SK-N-SH (cell line): ENCODE measurements at regions not wholly inside any gene's neighbourhood (a gene's known extent, or its start where the extent isn't known, plus 50 kb on each side); places are given as distances from the start of the nearest gene placed in this dataset.

ENCODE experiments used
- CTCF ChIA-PET: fragments of 300-600, 350-600 bp; formaldehyde crosslinking; extraction: SDS; loops from one replicate; lab custom pipeline; 2021; lab: Yijun Ruan, JAX
- POLR2A ChIA-PET: fragments of 350-600 bp; sonication (Branson Sonifier 250); formaldehyde crosslinking; extraction: SDS; loops from one replicate; lab custom pipeline; 2020; ENCODE audit warnings: antibody characterized with exemption, inconsistent platforms; lab: Yijun Ruan, JAX
- DNase-seq: peaks from one replicate; pipeline ENCODE4 v3.0.0; 2012
- H2AFZ ChIP-seq: fragments of 200-600 bp; sonication (generic); 2 replicates; pipeline ENCODE4 v1.8.1; 2016; ENCODE audit warnings: antibody characterized with exemption, mild to moderate bottlenecking, low read depth
- H3F3A ChIP-seq: fragments of 200-600 bp; sonication (generic); replicated peaks from 2 replicates; pipeline ENCODE3; 2016; ENCODE audit warnings: antibody characterized with exemption, mild to moderate bottlenecking; ENCODE audit not compliant: insufficient read depth
- H3K27ac ChIP-seq, 2 experiments: fragments of 200-500 bp in 1 of 2; fragments of 200-600 bp in 1 of 2; sonication (Bioruptor generic) in 1 of 2; sonication (generic), shearing (Covaris generic) in 1 of 2; 2 replicates each; pipeline versions ENCODE4 v1.5.1 to v1.6.1; 2014 to 2016; ENCODE audit warnings: low read depth in 2 of 2, inconsistent platforms in 1 of 2, low read length in 1 of 2, mild to moderate bottlenecking in 1 of 2, mixed read lengths in 1 of 2
- H3K27me3 ChIP-seq: fragments of 200-600 bp; sonication (generic), shearing (Covaris generic); 2 replicates; pipeline ENCODE4 v1.6.1; 2016; ENCODE audit warnings: mixed run types; ENCODE audit not compliant: insufficient read depth
- H3K36me3 ChIP-seq, 2 experiments: fragments of 200-500 bp in 1 of 2; fragments of 200-600 bp in 1 of 2; sonication (Bioruptor generic) in 1 of 2; sonication (generic) in 1 of 2; replicated peaks in 1 of 2; 2 replicates each; pipeline versions ENCODE3 to v1.5.1; 2014 to 2016; ENCODE audit warnings: low read length in 1 of 2, mild to moderate bottlenecking in 1 of 2; ENCODE audit not compliant: insufficient read depth in 2 of 2, control insufficient read depth in 1 of 2
- H3K4me1 ChIP-seq, 2 experiments: fragments of 200-500 bp in 1 of 2; fragments of 200-600 bp in 1 of 2; sonication (Bioruptor generic) in 1 of 2; sonication (generic), shearing (Covaris generic) in 1 of 2; 2 replicates each; pipeline versions ENCODE4 v1.5.1 to v1.6.1; 2014 to 2016; ENCODE audit warnings: low read depth in 1 of 2, low read length in 1 of 2, mixed run types in 1 of 2; ENCODE audit not compliant: insufficient read depth in 2 of 2, control insufficient read depth in 1 of 2
- H3K4me2 ChIP-seq: fragments of 200-600 bp; sonication (generic), shearing (Covaris generic); 2 replicates; pipeline ENCODE4 v1.6.1; 2017; ENCODE audit warnings: mixed run types
- H3K4me3 ChIP-seq, 2 experiments: fragments of 200-500 bp in 1 of 2; fragments of 200-600 bp in 1 of 2; sonication (Bioruptor generic) in 1 of 2; sonication (generic), shearing (Covaris generic) in 1 of 2; 2 replicates each; pipeline versions ENCODE4 v1.5.1 to v1.8.1; 2014 to 2016; ENCODE audit warnings: low read depth in 2 of 2, inconsistent platforms in 1 of 2, low read length in 1 of 2, mild to moderate bottlenecking in 1 of 2, mixed read lengths in 1 of 2, moderate library complexity in 1 of 2
- H3K79me2 ChIP-seq: fragments of 200-600 bp; sonication (generic); 2 replicates; pipeline ENCODE4 v1.8.1; 2017; ENCODE audit warnings: mild to moderate bottlenecking; ENCODE audit not compliant: insufficient read depth
- H3K9ac ChIP-seq: fragments of 200-600 bp; sonication (generic); 2 replicates; pipeline ENCODE4 v1.6.1; 2017; ENCODE audit warnings: mixed run types
- H3K9me2 ChIP-seq: fragments of 200-600 bp; sonication (generic); 2 replicates; pipeline ENCODE4 v1.6.1; 2017; ENCODE audit warnings: mixed run types
- H3K9me3 ChIP-seq: fragments of 200-600 bp; sonication (generic); 2 replicates; pipeline ENCODE4 v1.6.1; 2017; ENCODE audit warnings: mixed run types, mild to moderate bottlenecking, moderate library complexity
- H4K20me1 ChIP-seq: fragments of 200-600 bp; sonication (generic); 2 replicates; pipeline ENCODE4 v1.6.1; 2017; ENCODE audit warnings: mild to moderate bottlenecking, mixed run types; ENCODE audit not compliant: insufficient read depth
- EZH2phosphoT487 ChIP-seq: fragments of 200-600 bp; sonication (generic); IDR thresholded peaks from 2 replicates; pipeline ENCODE4 v1.6.1; 2017; ENCODE audit warnings: low read depth, mixed run types, mild to moderate bottlenecking, antibody characterized with exemption, moderate library complexity, borderline replicate concordance
- FOSL2 ChIP-seq: IDR thresholded peaks from 2 replicates; pipeline ENCODE4 v1.4.0; 2012; ENCODE audit warnings: low read depth, mild to moderate bottlenecking, moderate library complexity, borderline replicate concordance
- FOXM1 ChIP-seq: IDR thresholded peaks from 2 replicates; pipeline ENCODE4 v1.4.0; 2012; ENCODE audit warnings: low read depth, mild to moderate bottlenecking
- GABPA ChIP-seq: IDR thresholded peaks from 2 replicates; pipeline ENCODE4 v1.4.0; 2012; ENCODE audit warnings: low read depth, mild to moderate bottlenecking
- GATA2 ChIP-seq: sonication (generic); formaldehyde crosslinking; IDR thresholded peaks from 2 replicates; pipeline ENCODE4 v1.5.0; 2020; ENCODE audit warnings: mild to moderate bottlenecking, missing genetic modification reagents
- MEF2A ChIP-seq: IDR thresholded peaks from 2 replicates; pipeline ENCODE4 v1.4.0; 2012; ENCODE audit warnings: low read depth, borderline replicate concordance
- MXI1 ChIP-seq: IDR thresholded peaks from 2 replicates; pipeline ENCODE4 v1.6.1; 2012; ENCODE audit warnings: mild to moderate bottlenecking, low read depth, low read length, improper control_type of control experiment
- RAD21 ChIP-seq: IDR thresholded peaks from 2 replicates; pipeline ENCODE4 v1.6.1; 2012; ENCODE audit warnings: mild to moderate bottlenecking, low read length
- RCOR1 ChIP-seq: fragments of 150-350 bp; IDR thresholded peaks from 2 replicates; pipeline ENCODE4 v1.6.1; 2017; ENCODE audit warnings: antibody characterized with exemption, low read length
- RFX5 ChIP-seq: IDR thresholded peaks from 2 replicates; pipeline ENCODE4 v1.6.1; 2012; ENCODE audit warnings: mild to moderate bottlenecking, improper control_type of control experiment, low read length
- RXRA ChIP-seq: IDR thresholded peaks from 2 replicates; pipeline ENCODE4 v1.4.0; 2012; ENCODE audit warnings: low read depth, mild to moderate bottlenecking, borderline replicate concordance
- SMC3 ChIP-seq: IDR thresholded peaks from 2 replicates; pipeline ENCODE4 v1.6.1; 2012; ENCODE audit warnings: low read depth, low read length, improper control_type of control experiment
- TAF1 ChIP-seq: IDR thresholded peaks from 2 replicates; pipeline ENCODE4 v1.6.1; 2012; ENCODE audit warnings: low read depth, mild to moderate bottlenecking, low read length, moderate library complexity, borderline replicate concordance
- TCF12 ChIP-seq: IDR thresholded peaks from 2 replicates; pipeline ENCODE4 v1.4.0; 2012
- TEAD4 ChIP-seq: IDR thresholded peaks from 2 replicates; pipeline ENCODE4 v1.4.0; 2012; ENCODE audit warnings: mild to moderate bottlenecking, borderline replicate concordance; ENCODE audit not compliant: insufficient read depth
- WGBS: methylation state at CpG from one replicate; pipeline ENCODE4 v1.1.6; 2017; ENCODE audit warnings: low lambda C conversion rate; 5-methylcytosine and 5-hydroxymethylcytosine counted together
- TF ChIP-seq, protein P1 (sequence below): IDR thresholded peaks from 2 replicates; pipeline ENCODE4 v1.4.0; 2012; ENCODE audit warnings: low read depth, borderline replicate concordance
- TF ChIP-seq, protein P2 (sequence below): fragments of 200-600 bp; sonication (generic); IDR thresholded peaks from 2 replicates; pipeline ENCODE4 v1.6.1; 2017; ENCODE audit warnings: antibody characterized with exemption, mild to moderate bottlenecking, moderate library complexity
- TF ChIP-seq, protein P3 (sequence below): IDR thresholded peaks from 2 replicates; pipeline ENCODE4; 2012

DNA sequence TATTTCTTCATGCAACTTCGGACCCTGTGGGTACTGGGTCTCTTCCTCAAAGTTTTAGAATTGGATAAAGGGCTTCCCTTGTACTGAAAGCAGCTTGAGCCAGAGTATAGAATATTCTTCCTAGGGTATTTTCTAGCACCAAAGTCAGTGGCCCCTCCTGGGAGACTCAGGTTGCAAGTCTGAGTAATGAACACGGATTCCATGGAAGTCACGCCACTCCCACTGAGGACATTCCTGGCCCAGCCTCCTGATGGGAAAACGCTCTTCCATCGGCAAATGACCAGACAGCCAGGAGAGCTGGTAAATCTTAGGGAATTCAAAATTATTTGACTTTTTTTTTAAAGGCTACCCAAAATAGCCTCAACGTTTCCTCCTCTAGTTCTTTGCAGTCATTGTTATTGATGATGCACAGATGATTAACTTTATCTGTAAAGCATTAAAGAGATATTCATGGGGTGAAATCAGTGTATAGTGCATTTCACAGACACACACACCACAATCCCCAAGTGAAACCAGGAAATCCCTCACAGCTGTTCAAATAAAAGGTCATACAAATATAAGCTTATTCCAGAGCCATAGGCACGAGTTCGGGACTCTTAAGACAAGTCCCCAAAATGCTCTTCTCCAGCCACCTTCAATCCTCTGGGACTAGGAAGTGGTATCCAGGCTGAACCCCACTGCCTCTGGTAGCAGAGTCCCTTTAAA, 248.8 kb downstream of the SOD2 start (continued):
- TF ChIP-seq GATA2 (CRISPR knock-in tag), result no peak
- TF ChIP-seq RXRA, result no peak
- no peak for TF ChIP-seq SMC3
- TF ChIP-seq, protein P1, sequence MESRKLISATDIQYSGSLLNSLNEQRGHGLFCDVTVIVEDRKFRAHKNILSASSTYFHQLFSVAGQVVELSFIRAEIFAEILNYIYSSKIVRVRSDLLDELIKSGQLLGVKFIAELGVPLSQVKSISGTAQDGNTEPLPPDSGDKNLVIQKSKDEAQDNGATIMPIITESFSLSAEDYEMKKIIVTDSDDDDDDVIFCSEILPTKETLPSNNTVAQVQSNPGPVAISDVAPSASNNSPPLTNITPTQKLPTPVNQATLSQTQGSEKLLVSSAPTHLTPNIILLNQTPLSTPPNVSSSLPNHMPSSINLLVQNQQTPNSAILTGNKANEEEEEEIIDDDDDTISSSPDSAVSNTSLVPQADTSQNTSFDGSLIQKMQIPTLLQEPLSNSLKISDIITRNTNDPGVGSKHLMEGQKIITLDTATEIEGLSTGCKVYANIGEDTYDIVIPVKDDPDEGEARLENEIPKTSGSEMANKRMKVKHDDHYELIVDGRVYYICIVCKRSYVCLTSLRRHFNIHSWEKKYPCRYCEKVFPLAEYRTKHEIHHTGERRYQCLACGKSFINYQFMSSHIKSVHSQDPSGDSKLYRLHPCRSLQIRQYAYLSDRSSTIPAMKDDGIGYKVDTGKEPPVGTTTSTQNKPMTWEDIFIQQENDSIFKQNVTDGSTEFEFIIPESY, result no peak

DNA sequence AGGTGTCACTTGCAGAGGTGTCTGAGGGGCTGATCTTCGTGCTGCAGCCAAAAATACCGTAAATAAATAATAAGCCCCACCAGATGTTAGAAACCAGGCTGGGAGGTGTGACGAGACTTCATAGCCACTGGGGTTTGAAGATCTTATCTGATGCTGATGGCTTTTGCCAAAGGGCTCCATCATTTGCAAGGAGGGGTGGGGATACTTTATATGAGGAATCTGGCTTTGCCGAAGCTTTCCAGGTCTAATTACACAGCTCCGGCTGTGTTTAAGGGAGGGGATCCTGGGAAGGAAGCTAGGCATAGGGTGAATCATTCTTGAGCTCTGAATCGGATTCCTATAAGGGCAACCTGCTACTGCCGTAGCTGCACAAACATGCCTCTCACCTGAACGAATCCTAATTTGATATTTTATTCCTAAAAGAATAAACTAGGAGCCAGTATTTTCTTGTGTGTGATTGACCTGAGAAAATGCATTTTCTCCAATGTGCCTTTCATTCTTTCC, 249.6 kb downstream of the SOD2 start:
- Histone ChIP-seq H3K36me3 (no peaks in the 10 kb centered on the region), H3K79me2 (no peaks in the 10 kb centered on the region), H3K9me3 (no peaks in the 10 kb centered on the region), H3K9me2 (no peaks in the 10 kb centered on the region), H4K20me1 (no peaks in the 10 kb centered on the region), H3K4me1 (no peaks in the 10 kb centered on the region), H3K9ac (no peak overlapping the region), H3K4me2 (no peak overlapping the region), H3K27me3 (peaks cover 31% of the 10 kb centered on the region), H3K4me3 (no peak overlapping the region), H3K27ac (no peak overlapping the region), H2AFZ (no peak overlapping the region), H3F3A (no peaks in the 10 kb centered on the region)
- 0% methylated on average over 8 of the region's 8 CpGs for WGBS
- ChIA-PET POLR2A (no interaction called here), CTCF (interaction anchor here (0.8 kb wide), 1 partner anchor 98 kb away, joined by 3 read pairs; no protein-coding TSS in a partner anchor)
- DNase-seq, result no peak
- TF ChIP-seq EZH2phosphoT487 (no peak), RAD21 (no peak), RFX5 (no peak), RCOR1 (no peak), TCF12 (no peak), FOXM1 (no peak), TAF1 (no peak), TEAD4 (no peak), FOSL2 (no peak), MEF2A (no peak), MXI1 (no peak), GABPA (no peak), SMC3 (no peak)
- TF ChIP-seq, protein P2, sequence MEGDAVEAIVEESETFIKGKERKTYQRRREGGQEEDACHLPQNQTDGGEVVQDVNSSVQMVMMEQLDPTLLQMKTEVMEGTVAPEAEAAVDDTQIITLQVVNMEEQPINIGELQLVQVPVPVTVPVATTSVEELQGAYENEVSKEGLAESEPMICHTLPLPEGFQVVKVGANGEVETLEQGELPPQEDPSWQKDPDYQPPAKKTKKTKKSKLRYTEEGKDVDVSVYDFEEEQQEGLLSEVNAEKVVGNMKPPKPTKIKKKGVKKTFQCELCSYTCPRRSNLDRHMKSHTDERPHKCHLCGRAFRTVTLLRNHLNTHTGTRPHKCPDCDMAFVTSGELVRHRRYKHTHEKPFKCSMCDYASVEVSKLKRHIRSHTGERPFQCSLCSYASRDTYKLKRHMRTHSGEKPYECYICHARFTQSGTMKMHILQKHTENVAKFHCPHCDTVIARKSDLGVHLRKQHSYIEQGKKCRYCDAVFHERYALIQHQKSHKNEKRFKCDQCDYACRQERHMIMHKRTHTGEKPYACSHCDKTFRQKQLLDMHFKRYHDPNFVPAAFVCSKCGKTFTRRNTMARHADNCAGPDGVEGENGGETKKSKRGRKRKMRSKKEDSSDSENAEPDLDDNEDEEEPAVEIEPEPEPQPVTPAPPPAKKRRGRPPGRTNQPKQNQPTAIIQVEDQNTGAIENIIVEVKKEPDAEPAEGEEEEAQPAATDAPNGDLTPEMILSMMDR, result no peak
- TF ChIP-seq, protein P1, result no peak
- TF ChIP-seq, protein P3, sequence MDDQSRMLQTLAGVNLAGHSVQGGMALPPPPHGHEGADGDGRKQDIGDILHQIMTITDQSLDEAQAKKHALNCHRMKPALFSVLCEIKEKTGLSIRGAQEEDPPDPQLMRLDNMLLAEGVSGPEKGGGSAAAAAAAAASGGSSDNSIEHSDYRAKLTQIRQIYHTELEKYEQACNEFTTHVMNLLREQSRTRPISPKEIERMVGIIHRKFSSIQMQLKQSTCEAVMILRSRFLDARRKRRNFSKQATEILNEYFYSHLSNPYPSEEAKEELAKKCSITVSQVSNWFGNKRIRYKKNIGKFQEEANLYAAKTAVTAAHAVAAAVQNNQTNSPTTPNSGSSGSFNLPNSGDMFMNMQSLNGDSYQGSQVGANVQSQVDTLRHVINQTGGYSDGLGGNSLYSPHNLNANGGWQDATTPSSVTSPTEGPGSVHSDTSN, result no peak
